ENCODE measurements at regions not wholly inside any gene's neighbourhood (a gene's known extent, or its start where the extent isn't known, plus 50 kb on each side); places are given as distances from the start of the nearest gene placed in this dataset.

- Histone ChIP-seq H3K4me3 (ENCODE audit: low read length, poor library complexity, severe bottlenecking) (no peak overlapping the region), H3K27me3 (ENCODE audit: insufficient read depth, low read length, poor library complexity, severe bottlenecking) (no peaks in the 10 kb centered on the region), H3K36me3 (ENCODE audit: insufficient read depth, low read length) (no peaks in the 10 kb centered on the region), H3F3A (ENCODE audit: low read depth) (no peaks in the 10 kb centered on the region), H3K9ac (ENCODE audit: low read depth, low read length, poor library complexity, severe bottlenecking) (no peak overlapping the region), H3K4me2 (ENCODE audit: low read depth, low read length, poor library complexity, severe bottlenecking) (no peak overlapping the region), H3K9me3 (ENCODE audit: insufficient read depth, low read depth, low read length) (no peaks in the 10 kb centered on the region), H3K4me1 (ENCODE audit: insufficient read depth, low read length, poor library complexity, severe bottlenecking) (no peaks in the 10 kb centered on the region), H3K9me2 (replicated peaks; ENCODE audit: low read depth, low read length) (no peaks in the 10 kb centered on the region), H4K20me1 (ENCODE audit: insufficient read depth, low read length, poor library complexity, severe bottlenecking) (no peaks in the 10 kb centered on the region), H3K79me2 (ENCODE audit: insufficient read depth, low read length) (no peaks in the 10 kb centered on the region), H2AFZ (ENCODE audit: low read length) (no peak overlapping the region)
- TF ChIP-seq EZH2phosphoT487 (IDR thresholded peaks at IDR 0.05; ENCODE audit: borderline replicate concordance), result no peak
- TF ChIP-seq CTCF (conservative IDR thresholded peaks at IDR 0.05; ENCODE audit: low read length), result no peak
Measured at GRCh38 chr20:17021481-17021880, 205.4 kb upstream of the PCSK2 start.

- H3F3A ChIP-seq (ENCODE audit: low read depth), result no peaks in the 10 kb centered on the region
- no peaks in the 10 kb centered on the region for H3K27me3 ChIP-seq (ENCODE audit: insufficient read depth, low read length, poor library complexity, severe bottlenecking)
- no peak overlapping the region for H3K4me3 ChIP-seq (ENCODE audit: low read length, poor library complexity, severe bottlenecking)
- no peaks in the 10 kb centered on the region for H4K20me1 ChIP-seq (ENCODE audit: insufficient read depth, low read length, poor library complexity, severe bottlenecking)
- no peak overlapping the region for H2AFZ ChIP-seq (ENCODE audit: low read length)
- H3K9ac ChIP-seq (ENCODE audit: low read depth, low read length, poor library complexity, severe bottlenecking), result no peak overlapping the region
- no peak for TF ChIP-seq EZH2phosphoT487 (IDR thresholded peaks at IDR 0.05; ENCODE audit: borderline replicate concordance)
- TF ChIP-seq CTCF (conservative IDR thresholded peaks at IDR 0.05; ENCODE audit: low read length), result no peak
- H3K4me1 ChIP-seq (ENCODE audit: insufficient read depth, low read length, poor library complexity, severe bottlenecking), result no peaks in the 10 kb centered on the region
- no peak overlapping the region for H3K4me2 ChIP-seq (ENCODE audit: low read depth, low read length, poor library complexity, severe bottlenecking)
- no peaks in the 10 kb centered on the region for H3K36me3 ChIP-seq (ENCODE audit: insufficient read depth, low read length)
- no peaks in the 10 kb centered on the region for H3K9me2 ChIP-seq (replicated peaks; ENCODE audit: low read depth, low read length)
- H3K79me2 ChIP-seq (ENCODE audit: insufficient read depth, low read length), result no peaks in the 10 kb centered on the region
- H3K9me3 ChIP-seq (ENCODE audit: insufficient read depth, low read depth, low read length), result no peaks in the 10 kb centered on the region
Measured at GRCh38 chr20:17023036-17023435, 203.8 kb upstream of the PCSK2 start.

- TF ChIP-seq CTCF (conservative IDR thresholded peaks at IDR 0.05; ENCODE audit: low read length), result no peak
- H3K9me3 ChIP-seq (ENCODE audit: insufficient read depth, low read depth, low read length), result no peaks in the 10 kb centered on the region
- no peaks in the 10 kb centered on the region for H3K36me3 ChIP-seq (ENCODE audit: insufficient read depth, low read length)
- H2AFZ ChIP-seq (ENCODE audit: low read length), result no peak overlapping the region
- H3K9me2 ChIP-seq (replicated peaks; ENCODE audit: low read depth, low read length), result no peaks in the 10 kb centered on the region
- H4K20me1 ChIP-seq (ENCODE audit: insufficient read depth, low read length, poor library complexity, severe bottlenecking), result no peaks in the 10 kb centered on the region
- no peaks in the 10 kb centered on the region for H3F3A ChIP-seq (ENCODE audit: low read depth)
- no peaks in the 10 kb centered on the region for H3K4me1 ChIP-seq (ENCODE audit: insufficient read depth, low read length, poor library complexity, severe bottlenecking)
- H3K4me3 ChIP-seq (ENCODE audit: low read length, poor library complexity, severe bottlenecking), result no peak overlapping the region
- H3K79me2 ChIP-seq (ENCODE audit: insufficient read depth, low read length), result no peaks in the 10 kb centered on the region
- no peak overlapping the region for H3K9ac ChIP-seq (ENCODE audit: low read depth, low read length, poor library complexity, severe bottlenecking)
- no peaks in the 10 kb centered on the region for H3K27me3 ChIP-seq (ENCODE audit: insufficient read depth, low read length, poor library complexity, severe bottlenecking)
- no peak overlapping the region for H3K4me2 ChIP-seq (ENCODE audit: low read depth, low read length, poor library complexity, severe bottlenecking)
Measured at GRCh38 chr20:17023806-17024205, 203.0 kb upstream of the PCSK2 start.
